ENCODE measurements at regions not wholly inside any gene's neighbourhood (a gene's known extent, or its start where the extent isn't known, plus 50 kb on each side); places are given as distances from the start of the nearest gene placed in this dataset.

- Mint-ChIP-seq H3K4me3 (no peak overlapping the region), H3K27ac (no peak overlapping the region), H3K36me3 (ENCODE audit: low read depth) (no peaks in the 10 kb centered on the region), H3K4me1 (ENCODE audit: low read depth) (no peaks in the 10 kb centered on the region), H3K9me3 (peaks cover 12% of the 10 kb centered on the region), H3K27me3 (no peaks in the 10 kb centered on the region)
Measured at GRCh38 chr3:25130724-25131520, 297.1 kb upstream of the RARB start.

GRCh38 chr3:25133588-25133987 lies 294.5 kb upstream of the RARB start:
- H3K27me3 Mint-ChIP-seq = no peaks in the 10 kb centered on the region
- no peaks in the 10 kb centered on the region for H3K36me3 Mint-ChIP-seq (ENCODE audit: low read depth)
- no peaks in the 10 kb centered on the region for H3K4me1 Mint-ChIP-seq (ENCODE audit: low read depth)
- no peak overlapping the region for H3K4me3 Mint-ChIP-seq
- H3K27ac Mint-ChIP-seq = no peak overlapping the region
- peaks cover 6% of the 10 kb centered on the region for H3K9me3 Mint-ChIP-seq

GRCh38 chr3:25137606-25138005 lies 290.5 kb upstream of the RARB start:
- Mint-ChIP-seq H3K36me3 (ENCODE audit: low read depth) (no peaks in the 10 kb centered on the region), H3K4me1 (ENCODE audit: low read depth) (no peaks in the 10 kb centered on the region), H3K27ac (no peak overlapping the region), H3K9me3 (no peaks in the 10 kb centered on the region), H3K27me3 (no peaks in the 10 kb centered on the region), H3K4me3 (no peak overlapping the region)

GRCh38 chr3:25139267-25139666 lies 288.8 kb upstream of the RARB start:
- H3K27ac Mint-ChIP-seq = no peak overlapping the region
- H3K4me3 Mint-ChIP-seq = no peak overlapping the region
- no peaks in the 10 kb centered on the region for H3K27me3 Mint-ChIP-seq
- H3K9me3 Mint-ChIP-seq = no peaks in the 10 kb centered on the region
- no peaks in the 10 kb centered on the region for H3K4me1 Mint-ChIP-seq (ENCODE audit: low read depth)
- no peaks in the 10 kb centered on the region for H3K36me3 Mint-ChIP-seq (ENCODE audit: low read depth)

GRCh38 chr3:25142609-25143355 lies 285.3 kb upstream of the RARB start:
- Mint-ChIP-seq H3K4me3 (no peak overlapping the region), H3K27me3 (no peaks in the 10 kb centered on the region), H3K4me1 (ENCODE audit: low read depth) (no peaks in the 10 kb centered on the region), H3K36me3 (ENCODE audit: low read depth) (no peaks in the 10 kb centered on the region), H3K9me3 (peaks cover 3% of the 10 kb centered on the region), H3K27ac (no peak overlapping the region)

GRCh38 chr3:25143356-25144025 lies 284.6 kb upstream of the RARB start:
- Mint-ChIP-seq H3K4me3 (no peak overlapping the region), H3K27ac (no peak overlapping the region), H3K4me1 (ENCODE audit: low read depth) (no peaks in the 10 kb centered on the region), H3K27me3 (no peaks in the 10 kb centered on the region), H3K36me3 (ENCODE audit: low read depth) (no peaks in the 10 kb centered on the region), H3K9me3 (peaks cover 3% of the 10 kb centered on the region)

GRCh38 chr3:25144430-25144829 lies 283.6 kb upstream of the RARB start:
- H3K27me3 Mint-ChIP-seq = no peaks in the 10 kb centered on the region
- H3K27ac Mint-ChIP-seq = no peak overlapping the region
- H3K4me1 Mint-ChIP-seq (ENCODE audit: low read depth) = no peaks in the 10 kb centered on the region
- H3K36me3 Mint-ChIP-seq (ENCODE audit: low read depth) = no peaks in the 10 kb centered on the region
- H3K4me3 Mint-ChIP-seq = no peak overlapping the region
- H3K9me3 Mint-ChIP-seq = peaks cover 3% of the 10 kb centered on the region

GRCh38 chr3:25145176-25145575 lies 282.9 kb upstream of the RARB start:
- Mint-ChIP-seq H3K9me3 (peaks cover 3% of the 10 kb centered on the region), H3K4me3 (no peak overlapping the region), H3K27me3 (no peaks in the 10 kb centered on the region)

GRCh38 chr3:25150199-25150598 lies 277.9 kb upstream of the RARB start:
- Mint-ChIP-seq H3K27ac (no peak overlapping the region), H3K27me3 (no peaks in the 10 kb centered on the region), H3K36me3 (ENCODE audit: low read depth) (no peaks in the 10 kb centered on the region), H3K9me3 (peaks cover 11% of the 10 kb centered on the region), H3K4me1 (ENCODE audit: low read depth) (no peaks in the 10 kb centered on the region), H3K4me3 (no peak overlapping the region)

More at GRCh38 chr3:25145176-25145575, 282.9 kb upstream of the RARB start:
- Mint-ChIP-seq H3K36me3 (ENCODE audit: low read depth) (no peaks in the 10 kb centered on the region), H3K27ac (no peak overlapping the region), H3K4me1 (ENCODE audit: low read depth) (no peaks in the 10 kb centered on the region)

GRCh38 chr3:25151281-25151902 lies 276.7 kb upstream of the RARB start:
- Mint-ChIP-seq H3K27ac (no peak overlapping the region), H3K4me3 (no peak overlapping the region), H3K27me3 (no peaks in the 10 kb centered on the region), H3K4me1 (ENCODE audit: low read depth) (no peaks in the 10 kb centered on the region), H3K36me3 (ENCODE audit: low read depth) (no peaks in the 10 kb centered on the region), H3K9me3 (peaks cover 8% of the 10 kb centered on the region)

- no peaks in the 10 kb centered on the region for H3K4me1 Mint-ChIP-seq (ENCODE audit: low read depth)
- peaks cover 8% of the 10 kb centered on the region for H3K9me3 Mint-ChIP-seq
- H3K27ac Mint-ChIP-seq = no peak overlapping the region
- H3K27me3 Mint-ChIP-seq = no peaks in the 10 kb centered on the region
- H3K36me3 Mint-ChIP-seq (ENCODE audit: low read depth) = no peaks in the 10 kb centered on the region
- H3K4me3 Mint-ChIP-seq = no peak overlapping the region
Measured at GRCh38 chr3:25151903-25152295, 276.2 kb upstream of the RARB start.

- Mint-ChIP-seq H3K36me3 (ENCODE audit: low read depth) (no peaks in the 10 kb centered on the region), H3K27ac (no peak overlapping the region), H3K4me1 (ENCODE audit: low read depth) (no peaks in the 10 kb centered on the region), H3K9me3 (peaks cover 8% of the 10 kb centered on the region), H3K27me3 (no peaks in the 10 kb centered on the region), H3K4me3 (no peak overlapping the region)
Measured at GRCh38 chr3:25153136-25153535, 274.9 kb upstream of the RARB start.

GRCh38 chr3:25153561-25153960 lies 274.5 kb upstream of the RARB start:
- Mint-ChIP-seq H3K4me3 (no peak overlapping the region), H3K9me3 (peaks cover 8% of the 10 kb centered on the region), H3K36me3 (ENCODE audit: low read depth) (no peaks in the 10 kb centered on the region), H3K27ac (no peak overlapping the region), H3K4me1 (ENCODE audit: low read depth) (no peaks in the 10 kb centered on the region), H3K27me3 (no peaks in the 10 kb centered on the region)

GRCh38 chr3:25155652-25156471 lies 272.2 kb upstream of the RARB start:
- no peaks in the 10 kb centered on the region for H3K4me1 Mint-ChIP-seq (ENCODE audit: low read depth)
- H3K27ac Mint-ChIP-seq = no peak overlapping the region
- peaks cover 12% of the 10 kb centered on the region for H3K9me3 Mint-ChIP-seq

More at GRCh38 chr3:25155652-25156471, 272.2 kb upstream of the RARB start:
- no peak overlapping the region for H3K4me3 Mint-ChIP-seq
- H3K27me3 Mint-ChIP-seq = no peaks in the 10 kb centered on the region
- H3K36me3 Mint-ChIP-seq (ENCODE audit: low read depth) = no peaks in the 10 kb centered on the region

All from stimulated activated naive CD8-positive, alpha-beta T cell treated with anti-CD3 and anti-CD28 coated beads, Interleukin-15, Interleukin-2, amounts not matched to agents 100 ng/mL and 50 ng/mL, for 24 hours (primary cell).